D721Med (cell line): ENCODE measurements at regions not wholly inside any gene's neighbourhood (a gene's known extent, or its start where the extent isn't known, plus 50 kb on each side); places are given as distances from the start of the nearest gene placed in this dataset.

Experiments used
- DNase-seq: peaks from one replicate; pipeline ENCODE4 v3.0.0; 2011; ENCODE audit warnings: low spot score; ENCODE audit not compliant: insufficient read length
- FAIRE-seq: peaks from 2 replicates; lab custom pipeline; 2011; peaks lifted over from hg19 to GRCh38; lab: Jason Lieb, UNC
- CTCF ChIP-seq: IDR thresholded peaks from 2 replicates; pipeline ENCODE4 v1.5.1; 2012; ENCODE audit warnings: mild to moderate bottlenecking, control low read depth; ENCODE audit not compliant: insufficient read depth; ENCODE audit errors: missing control alignments

GRCh38 chr10:89119651-89120050 lies 87.5 kb downstream of the CH25H start:
- TF ChIP-seq CTCF: no peak
- DNase-seq (no peak), FAIRE-seq (no peak)

GRCh38 chr10:89118091-89118490 lies 89.0 kb downstream of the CH25H start:
- no peak for TF ChIP-seq CTCF
- FAIRE-seq (no peak), DNase-seq (no peak)

- DNase-seq (no peak), FAIRE-seq (no peak)
- no peak for TF ChIP-seq CTCF
Measured at GRCh38 chr10:89115876-89116627, 91.1 kb downstream of the CH25H start.

- DNase-seq: no peak
- no peak for FAIRE-seq
- TF ChIP-seq CTCF: no peak
Measured at GRCh38 chr10:89114846-89115625, 92.1 kb downstream of the CH25H start.

- no peak for DNase-seq
- no peak for TF ChIP-seq CTCF
- FAIRE-seq: no peak
Measured at GRCh38 chr10:89102735-89103134, 104.4 kb downstream of the CH25H start.

GRCh38 chr10:89101943-89102342 lies 105.2 kb downstream of the CH25H start:
- no peak for DNase-seq
- no peak for TF ChIP-seq CTCF
- FAIRE-seq: no peak

GRCh38 chr10:89100680-89101079 lies 106.4 kb downstream of the CH25H start:
- DNase-seq (no peak), FAIRE-seq (no peak)
- no peak for TF ChIP-seq CTCF
